ENCODE measurements at regions not wholly inside any gene's neighbourhood (a gene's known extent, or its start where the extent isn't known, plus 50 kb on each side); places are given as distances from the start of the nearest gene placed in this dataset.

GRCh38 chr19:30136611-30137195, 194.7 kb downstream of the URI1 start:
- TF ChIP-seq CTCF (IDR thresholded peaks at IDR 0.05), result no peak
- TF ChIP-seq POLR2A (IDR thresholded peaks at IDR 0.05), result no peak
